ENCODE measurements at regions not wholly inside any gene's neighbourhood (a gene's known extent, or its start where the extent isn't known, plus 50 kb on each side); places are given as distances from the start of the nearest gene placed in this dataset.

DNA sequence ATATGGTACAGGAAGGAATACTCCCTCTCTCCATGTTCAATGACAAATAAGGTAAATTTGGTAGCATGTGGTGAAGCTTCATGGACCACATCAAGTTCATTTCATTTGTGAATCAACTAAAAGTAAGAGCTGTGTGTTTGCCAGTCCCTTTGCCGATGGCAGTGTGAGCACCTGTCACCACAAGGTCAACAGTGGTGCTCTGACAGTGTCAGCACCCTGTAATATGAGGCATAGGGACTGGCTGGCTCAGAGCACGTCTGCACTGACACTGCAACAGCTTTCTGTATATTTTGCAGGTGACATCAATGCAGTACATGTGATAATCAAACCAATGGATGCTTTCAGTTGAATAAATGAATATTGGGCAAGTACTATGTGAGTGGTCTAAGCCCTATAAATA lies 852.4 kb downstream of the TUSC7 start:
- TF ChIP-seq, protein P1, sequence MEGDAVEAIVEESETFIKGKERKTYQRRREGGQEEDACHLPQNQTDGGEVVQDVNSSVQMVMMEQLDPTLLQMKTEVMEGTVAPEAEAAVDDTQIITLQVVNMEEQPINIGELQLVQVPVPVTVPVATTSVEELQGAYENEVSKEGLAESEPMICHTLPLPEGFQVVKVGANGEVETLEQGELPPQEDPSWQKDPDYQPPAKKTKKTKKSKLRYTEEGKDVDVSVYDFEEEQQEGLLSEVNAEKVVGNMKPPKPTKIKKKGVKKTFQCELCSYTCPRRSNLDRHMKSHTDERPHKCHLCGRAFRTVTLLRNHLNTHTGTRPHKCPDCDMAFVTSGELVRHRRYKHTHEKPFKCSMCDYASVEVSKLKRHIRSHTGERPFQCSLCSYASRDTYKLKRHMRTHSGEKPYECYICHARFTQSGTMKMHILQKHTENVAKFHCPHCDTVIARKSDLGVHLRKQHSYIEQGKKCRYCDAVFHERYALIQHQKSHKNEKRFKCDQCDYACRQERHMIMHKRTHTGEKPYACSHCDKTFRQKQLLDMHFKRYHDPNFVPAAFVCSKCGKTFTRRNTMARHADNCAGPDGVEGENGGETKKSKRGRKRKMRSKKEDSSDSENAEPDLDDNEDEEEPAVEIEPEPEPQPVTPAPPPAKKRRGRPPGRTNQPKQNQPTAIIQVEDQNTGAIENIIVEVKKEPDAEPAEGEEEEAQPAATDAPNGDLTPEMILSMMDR (IDR thresholded peaks at IDR 0.05), result no peak
- no peak for DNase-seq

DNA sequence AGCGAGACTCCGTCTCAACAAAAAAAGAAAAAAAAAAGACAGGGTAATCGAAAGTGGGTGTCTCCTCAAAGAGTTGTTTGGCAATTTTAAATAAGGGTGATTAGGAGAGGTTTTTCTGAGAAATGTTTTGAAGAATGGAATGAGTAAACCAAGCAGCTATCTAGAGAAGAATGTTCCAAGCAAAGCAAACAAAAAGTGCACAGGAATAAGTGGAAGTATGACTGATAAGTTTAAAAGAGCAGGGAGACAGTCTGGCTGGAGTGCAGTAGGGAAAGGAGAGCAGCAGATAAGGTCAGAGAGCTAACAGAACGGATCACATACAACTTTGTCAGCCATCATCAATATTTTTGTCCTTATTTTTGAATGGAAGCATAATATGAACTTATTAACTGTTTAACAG lies 853.5 kb downstream of the TUSC7 start:
- DNase-seq, result no peak
- peaks cover 8% of the 10 kb centered on the region for H3K4me1 ChIP-seq
- no peak overlapping the region for H3K27ac ChIP-seq
- TF ChIP-seq, protein P1 (IDR thresholded peaks at IDR 0.05), result no peak
- no peaks in the 10 kb centered on the region for H3K36me3 ChIP-seq
- H3K4me3 ChIP-seq, result no peak overlapping the region
- peak; percentile 56 to 90 for ATAC-seq
- H3K9me3 ChIP-seq, result no peaks in the 10 kb centered on the region
- intact Hi-C loops (cut with DNase I), result no loop called here
- no peaks in the 10 kb centered on the region for H3K27me3 ChIP-seq (ENCODE audit: low read depth)

More for the DNA sequence above, 852.4 kb downstream of the TUSC7 start:
- H3K27me3 ChIP-seq (ENCODE audit: low read depth), result no peaks in the 10 kb centered on the region
- H3K36me3 ChIP-seq, result no peaks in the 10 kb centered on the region
- no peaks in the 10 kb centered on the region for H3K9me3 ChIP-seq
- ATAC-seq, result no peak
- no peak overlapping the region for H3K27ac ChIP-seq
- H3K4me3 ChIP-seq, result no peak overlapping the region
- H3K4me1 ChIP-seq, result no peaks in the 10 kb centered on the region
- intact Hi-C loops (cut with DNase I), result no loop called here

DNA sequence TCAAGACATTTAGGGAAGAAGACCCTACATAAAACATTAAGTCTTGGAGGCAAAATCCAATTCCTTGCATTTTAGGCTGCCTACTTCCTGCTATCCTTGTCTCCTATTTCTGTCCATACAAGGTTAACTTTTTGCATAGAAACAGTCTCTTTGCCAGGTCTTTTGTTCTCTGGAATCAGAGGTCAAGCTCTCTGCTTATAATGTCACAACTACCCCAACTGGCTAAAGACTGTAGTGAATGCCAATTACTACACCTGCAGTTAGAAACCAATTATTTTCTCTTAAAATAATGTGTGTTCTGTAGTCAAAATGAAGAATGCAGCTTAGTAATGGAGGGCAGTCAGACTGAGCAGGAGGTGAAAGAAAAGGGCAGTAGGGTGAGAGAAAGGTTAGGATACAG lies 856.2 kb downstream of the TUSC7 start:
- DNase-seq, result no peak
- Histone ChIP-seq H3K4me1 (peaks cover 8% of the 10 kb centered on the region), H3K4me3 (no peak overlapping the region), H3K27ac (no peak overlapping the region), H3K36me3 (no peaks in the 10 kb centered on the region), H3K9me3 (no peaks in the 10 kb centered on the region), H3K27me3 (ENCODE audit: low read depth) (no peaks in the 10 kb centered on the region)
- ATAC-seq, result no peak
- TF ChIP-seq, protein P1 (IDR thresholded peaks at IDR 0.05), result no peak
- intact Hi-C loops (cut with DNase I), result no loop called here

DNA sequence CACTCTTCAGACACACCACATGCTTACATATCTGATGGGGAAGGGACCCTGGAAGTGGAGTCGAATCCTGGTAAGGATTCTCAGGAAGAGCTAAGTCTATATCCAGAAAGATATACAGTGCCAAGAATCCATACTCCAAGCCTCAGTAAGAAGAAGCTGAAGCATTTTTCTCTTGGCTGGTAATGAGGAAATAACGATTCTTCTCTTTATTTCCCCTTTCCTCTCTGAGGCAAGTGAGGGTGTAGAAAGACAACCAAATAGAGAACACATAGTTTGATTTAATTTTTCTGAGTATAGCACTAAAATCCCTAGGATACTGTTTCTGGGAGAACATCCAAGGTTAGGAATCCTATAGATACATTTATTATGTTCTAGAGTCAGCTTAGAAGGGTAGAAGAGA lies 857.3 kb downstream of the TUSC7 start:
- ATAC-seq (no peak), DNase-seq (no peak)
- peaks cover 8% of the 10 kb centered on the region for H3K4me1 ChIP-seq
- H3K27me3 ChIP-seq (ENCODE audit: low read depth), result no peaks in the 10 kb centered on the region
- H3K4me3 ChIP-seq, result no peak overlapping the region
- no peaks in the 10 kb centered on the region for H3K36me3 ChIP-seq
- TF ChIP-seq, protein P1 (IDR thresholded peaks at IDR 0.05), result no peak
- H3K9me3 ChIP-seq, result no peaks in the 10 kb centered on the region
- intact Hi-C loops (cut with DNase I), result no loop called here
- no peak overlapping the region for H3K27ac ChIP-seq

DNA sequence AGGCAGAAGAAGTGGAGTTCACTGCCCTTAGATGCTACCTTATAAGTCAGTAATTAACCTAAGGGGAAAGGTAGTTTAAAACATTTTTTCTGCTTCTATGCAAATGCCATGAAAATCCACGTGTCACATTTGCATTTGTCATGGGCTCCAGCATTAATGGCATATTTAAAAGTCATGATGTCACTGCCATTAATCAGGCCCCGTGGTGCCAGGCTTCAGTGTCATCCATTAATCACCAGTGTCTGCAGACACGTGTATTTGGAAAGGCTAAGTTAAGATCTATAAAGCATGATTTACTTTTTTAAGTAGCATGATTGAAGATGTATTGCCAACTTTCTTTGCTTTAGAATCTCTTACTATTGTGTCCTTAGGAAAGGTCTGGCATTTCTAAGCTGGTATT lies 857.8 kb downstream of the TUSC7 start:
- H3K4me1 ChIP-seq, result peaks cover 8% of the 10 kb centered on the region
- no peak overlapping the region for H3K4me3 ChIP-seq
- no peak for ATAC-seq
- no peak for DNase-seq
- TF ChIP-seq, protein P1 (IDR thresholded peaks at IDR 0.05), result no peak
- no peak overlapping the region for H3K27ac ChIP-seq
- no peaks in the 10 kb centered on the region for H3K36me3 ChIP-seq
- H3K27me3 ChIP-seq (ENCODE audit: low read depth), result no peaks in the 10 kb centered on the region
- no peaks in the 10 kb centered on the region for H3K9me3 ChIP-seq
- intact Hi-C loops (cut with DNase I), result no loop called here

DNA sequence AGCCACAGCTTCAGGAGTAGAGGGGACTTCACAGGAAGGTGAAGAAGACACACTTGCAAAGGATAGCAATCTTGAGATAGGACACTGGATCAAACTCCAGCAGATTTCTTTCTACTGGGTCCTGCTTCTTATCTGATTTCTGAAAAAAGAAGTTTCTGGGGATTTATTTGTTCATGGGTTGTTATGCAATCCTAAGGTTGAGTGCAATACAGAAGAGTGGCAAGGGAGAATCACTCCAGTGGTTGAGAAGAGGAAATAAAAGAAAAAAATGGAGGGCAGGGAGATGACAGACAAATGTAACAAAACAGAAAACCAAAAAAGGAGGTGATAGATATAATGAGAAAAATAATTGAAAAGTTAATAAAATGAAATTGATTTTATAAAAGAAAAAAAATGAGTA lies 858.3 kb downstream of the TUSC7 start:
- no peak overlapping the region for H3K27ac ChIP-seq
- TF ChIP-seq, protein P1 (IDR thresholded peaks at IDR 0.05), result no peak
- intact Hi-C loops (cut with DNase I), result no loop called here
- no peaks in the 10 kb centered on the region for H3K36me3 ChIP-seq
- no peak overlapping the region for H3K4me3 ChIP-seq
- H3K4me1 ChIP-seq, result peaks cover 8% of the 10 kb centered on the region
- no peaks in the 10 kb centered on the region for H3K9me3 ChIP-seq
- no peaks in the 10 kb centered on the region for H3K27me3 ChIP-seq (ENCODE audit: low read depth)
- ATAC-seq (peak in 1 of 2 donors; percentile 62), DNase-seq (no peak)

Data from lower lobe of right lung (tissue), 2 donors.